GM19238 (cell line): ENCODE measurements at regions not wholly inside any gene's neighbourhood (a gene's known extent, or its start where the extent isn't known, plus 50 kb on each side); places are given as distances from the start of the nearest gene placed in this dataset.

ENCODE experiments used
- DNase-seq: peaks from one replicate; pipeline ENCODE4 v3.0.0; 2011; ENCODE audit warnings: low spot score; ENCODE audit not compliant: insufficient read length

GRCh38 chr14:81946834-81947798 is 413.5 kb upstream of the SEL1L start:
- DNase-seq = no peak

- no peak for DNase-seq
Observed at GRCh38 chr14:81952917-81953316, 419.3 kb upstream of the SEL1L start.

DNA sequence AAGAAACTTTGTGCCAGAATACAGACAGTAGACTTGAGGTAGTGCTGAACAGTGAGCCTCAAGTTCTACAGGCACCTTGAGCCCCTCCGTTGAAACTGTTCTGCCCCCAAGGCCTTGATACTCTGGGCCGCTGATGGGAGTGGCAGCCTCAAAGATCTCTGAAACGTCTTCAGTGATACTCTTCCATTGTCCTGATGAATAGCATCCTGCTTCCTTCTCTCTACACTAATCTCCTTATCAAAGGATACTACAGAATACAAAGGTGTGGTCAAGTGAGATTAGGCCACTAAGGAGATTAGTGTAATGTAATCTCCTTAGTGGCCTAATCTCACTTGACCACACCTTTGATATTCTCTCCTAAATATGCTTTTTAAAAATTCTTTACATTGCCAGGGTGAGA is 419.8 kb upstream of the SEL1L start:
- DNase-seq = no peak

GRCh38 chr14:81955123-81955522 is 421.5 kb upstream of the SEL1L start:
- DNase-seq = no peak

DNA sequence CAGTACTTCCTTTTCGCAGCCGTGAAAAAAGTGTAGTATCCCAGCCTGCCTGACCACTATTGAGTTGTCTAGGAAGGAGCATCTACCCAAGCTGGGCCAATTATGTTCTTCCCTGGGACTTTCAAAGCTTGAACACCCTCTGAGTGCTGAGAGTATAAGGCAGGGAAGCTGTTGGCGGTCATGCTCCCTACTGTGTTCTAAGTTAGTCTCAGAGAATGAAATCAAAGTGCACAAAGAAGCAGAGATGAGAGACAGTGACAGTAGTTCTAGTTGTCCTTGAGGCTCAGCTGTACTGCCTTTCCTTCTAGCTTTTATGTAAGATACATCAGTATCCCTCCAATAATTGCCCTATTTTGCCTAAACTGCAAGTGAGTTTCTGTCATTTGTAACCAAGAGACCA is 427.1 kb upstream of the SEL1L start:
- DNase-seq = no peak

DNA sequence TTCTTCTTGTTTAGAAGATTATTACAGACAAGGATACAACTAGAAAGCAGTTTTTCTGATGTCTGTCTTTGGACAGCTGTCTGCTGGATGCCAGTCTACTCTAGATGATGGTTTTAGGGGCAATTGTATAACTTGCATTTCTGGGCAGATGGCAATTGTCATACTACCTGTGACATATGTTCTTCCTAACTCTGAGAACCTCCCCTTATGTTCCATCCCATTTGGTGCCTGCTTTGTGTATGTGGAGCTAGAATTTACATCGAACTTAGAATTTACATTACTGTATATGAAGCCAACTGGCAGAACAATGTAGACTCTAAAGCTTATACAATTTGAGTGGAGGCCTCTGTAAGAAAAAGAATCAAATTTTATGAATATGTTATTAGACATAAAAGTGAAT is 430.2 kb upstream of the SEL1L start:
- no peak for DNase-seq

DNA sequence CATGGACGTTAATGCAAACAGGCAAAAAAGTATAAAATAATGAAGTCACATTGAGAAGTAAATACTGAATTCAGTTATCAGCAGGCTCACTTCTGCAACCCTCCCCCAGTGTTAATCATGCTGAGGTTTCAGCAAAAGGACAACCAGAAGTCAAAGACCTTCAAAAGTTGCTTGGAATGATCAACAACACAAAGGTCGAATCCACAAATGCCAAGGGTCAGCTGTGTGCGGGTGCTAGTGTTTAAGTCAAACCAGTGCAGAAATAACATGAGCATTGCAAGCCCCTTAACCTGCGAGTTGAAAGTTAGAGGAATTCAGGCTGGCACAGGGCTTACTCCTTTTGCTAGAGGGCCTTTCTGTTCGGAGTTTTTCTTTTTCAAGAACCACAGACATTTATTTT is 436.7 kb upstream of the SEL1L start:
- no peak for DNase-seq

DNA sequence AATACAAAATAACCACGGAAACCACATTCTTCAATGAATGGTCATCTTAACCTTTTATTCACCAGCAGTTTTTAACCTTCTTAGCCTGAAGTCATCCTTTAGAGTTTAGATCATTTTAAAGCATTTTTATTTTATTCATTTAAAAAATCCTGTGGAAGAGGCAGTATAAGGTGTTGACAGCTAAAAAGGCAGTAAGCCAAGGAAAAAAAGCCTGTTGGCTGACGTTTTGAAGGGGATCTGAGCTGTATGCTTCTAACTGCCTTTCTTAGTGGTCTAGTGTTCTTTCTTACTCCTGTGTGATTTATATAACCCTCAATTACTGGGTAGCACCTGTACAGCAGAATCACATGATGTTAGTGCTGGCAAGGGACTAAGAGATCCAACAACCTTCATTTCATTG is 438.3 kb upstream of the SEL1L start:
- DNase-seq = no peak

DNA sequence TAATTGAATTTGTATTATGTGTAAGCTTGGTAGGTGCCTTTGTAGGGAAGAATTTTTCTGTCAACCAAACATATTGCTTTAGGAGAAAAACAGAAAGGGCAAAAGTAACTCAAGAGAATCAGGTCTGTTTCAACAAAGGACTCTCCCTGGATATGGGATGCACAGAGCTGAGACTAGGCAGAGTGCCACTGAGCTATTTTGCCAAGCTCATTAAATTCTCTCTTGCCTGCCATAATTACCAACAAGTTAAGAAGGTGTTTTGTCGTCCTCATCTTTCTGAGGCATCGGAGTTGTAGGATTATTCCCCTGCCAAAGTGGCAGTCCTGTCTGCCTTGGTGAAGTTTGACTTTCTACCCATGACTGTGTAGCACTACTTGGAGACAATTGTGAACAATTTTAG is 438.9 kb upstream of the SEL1L start:
- DNase-seq = no peak

DNA sequence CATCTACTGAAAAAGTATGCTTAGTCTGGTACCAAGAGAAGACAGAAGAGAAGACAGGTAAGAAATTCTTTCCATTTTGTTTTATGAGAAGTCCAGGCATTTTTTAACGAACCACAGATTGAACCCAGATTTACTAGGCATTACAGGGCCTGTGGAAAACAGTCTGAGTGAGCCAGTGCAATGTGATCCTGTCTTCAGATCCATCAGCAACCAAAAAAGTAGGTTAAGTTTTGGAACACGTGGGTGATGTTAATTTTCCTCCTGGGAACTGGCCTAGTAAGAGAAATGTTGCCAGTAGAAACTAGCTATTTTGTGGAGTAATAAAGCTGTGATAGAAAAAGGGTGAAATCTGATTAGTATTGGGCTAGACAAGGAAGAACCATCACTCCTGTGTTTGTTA is 440.9 kb upstream of the SEL1L start:
- no peak for DNase-seq

DNA sequence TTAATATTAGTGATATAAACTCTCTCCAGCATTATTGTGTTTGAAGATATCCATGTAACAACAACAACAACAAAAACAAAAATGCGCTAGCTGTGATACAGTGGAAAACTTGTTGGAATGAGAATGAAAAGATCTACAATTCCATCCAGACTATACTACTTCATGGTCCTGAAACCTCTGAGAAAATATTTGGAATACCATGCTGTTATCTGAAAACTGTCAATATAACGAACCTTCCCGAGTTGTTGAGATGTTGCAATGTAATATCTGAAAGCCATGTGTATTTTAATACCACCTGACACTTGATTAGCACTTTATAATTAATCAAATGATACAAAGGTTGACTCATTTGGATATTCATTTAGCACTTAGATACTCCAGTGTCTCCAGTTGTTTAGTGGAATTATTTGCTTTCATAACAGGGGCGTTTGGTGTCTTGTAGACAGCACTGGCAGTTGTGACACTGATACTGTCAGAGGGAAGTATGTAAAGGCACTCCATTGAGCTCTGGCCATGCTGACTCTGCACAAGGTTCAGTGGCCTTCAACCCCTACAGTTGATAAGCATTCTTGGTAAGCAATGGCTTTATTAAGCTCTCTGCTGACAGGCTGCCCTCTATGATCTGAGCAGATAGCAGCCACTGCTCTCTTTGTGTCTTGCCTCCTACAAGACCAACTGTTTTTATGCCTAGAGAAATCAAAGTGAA is 447.1 kb upstream of the SEL1L start:
- no peak for DNase-seq

DNA sequence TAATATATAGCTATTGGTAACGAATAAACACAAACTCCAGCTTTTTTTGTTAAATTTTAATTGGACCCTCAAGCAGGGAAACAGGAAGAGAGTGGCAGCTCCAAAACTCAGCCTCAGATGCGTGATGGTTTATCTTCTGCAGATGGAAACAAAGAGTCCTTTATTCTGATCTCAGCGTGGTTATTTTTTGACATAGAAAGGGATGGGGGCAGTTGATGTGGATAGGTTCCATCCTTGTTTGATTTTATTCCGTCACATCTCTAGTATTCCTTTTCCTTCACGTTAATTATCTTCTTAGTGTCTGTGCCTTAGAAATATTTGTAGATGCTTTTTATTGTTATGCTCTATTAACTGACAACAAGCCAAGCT is 447.6 kb upstream of the SEL1L start:
- DNase-seq = no peak

GRCh38 chr14:81982046-81982445 is 448.4 kb upstream of the SEL1L start:
- no peak for DNase-seq

DNA sequence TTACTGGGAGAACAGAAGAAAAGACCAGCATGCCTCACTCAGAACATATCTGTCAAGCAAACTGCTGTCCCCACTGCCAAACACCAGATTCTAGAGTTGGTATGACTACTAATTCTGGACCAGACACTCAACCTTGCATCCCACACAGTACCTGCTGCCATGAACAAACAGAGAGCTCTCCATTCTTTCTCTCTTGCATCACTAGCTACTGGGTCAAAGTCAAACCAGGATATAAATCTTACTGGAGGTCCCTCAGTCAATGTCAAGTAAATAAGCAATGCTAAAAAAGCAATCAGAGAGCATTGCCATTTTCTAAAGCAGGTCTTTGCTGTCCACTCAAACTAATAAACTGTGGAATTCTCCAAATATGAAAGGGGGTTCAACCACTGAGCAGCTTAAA is 452.4 kb upstream of the SEL1L start:
- DNase-seq = no peak

DNA sequence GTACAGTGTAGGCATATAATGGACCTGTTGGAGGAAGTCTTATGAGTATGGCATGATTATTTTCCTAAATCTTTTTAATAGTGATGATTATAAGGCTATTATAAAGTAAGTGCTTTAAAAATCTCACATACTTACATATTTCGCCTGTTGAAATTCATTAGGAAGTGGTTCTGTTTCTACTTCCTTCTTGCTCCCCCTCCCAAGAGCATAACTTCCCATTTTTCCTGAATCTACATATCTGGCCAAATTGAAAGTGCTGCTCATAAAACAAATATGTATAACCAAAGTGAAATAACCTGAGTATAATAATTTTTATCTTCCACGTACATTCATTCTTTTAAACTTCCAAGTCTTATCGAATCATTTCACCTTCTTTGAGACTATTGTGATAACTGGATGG is 455.6 kb upstream of the SEL1L start:
- DNase-seq = no peak

DNA sequence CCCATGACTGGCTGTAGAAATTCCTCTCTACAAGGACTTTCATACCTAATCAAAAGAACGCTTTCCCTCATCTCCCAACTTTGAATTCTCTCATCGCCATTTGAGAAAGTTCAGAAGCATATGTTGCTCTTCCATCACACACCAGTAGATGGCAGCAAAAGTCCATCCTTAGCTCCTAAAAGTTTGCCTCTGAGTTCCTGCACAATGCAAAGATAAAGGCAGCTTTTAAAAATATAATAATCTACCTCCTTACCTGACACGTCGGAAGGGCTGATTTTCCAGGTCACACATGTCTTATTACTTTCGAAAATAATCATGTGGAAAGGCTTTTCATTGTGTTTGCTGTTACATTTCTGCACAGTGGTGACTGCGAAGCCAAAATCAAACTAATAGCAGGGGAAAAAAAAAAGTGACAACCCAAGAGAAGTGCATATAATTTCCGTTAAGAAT is 456.7 kb upstream of the SEL1L start:
- peak; percentile 6 for DNase-seq

DNA sequence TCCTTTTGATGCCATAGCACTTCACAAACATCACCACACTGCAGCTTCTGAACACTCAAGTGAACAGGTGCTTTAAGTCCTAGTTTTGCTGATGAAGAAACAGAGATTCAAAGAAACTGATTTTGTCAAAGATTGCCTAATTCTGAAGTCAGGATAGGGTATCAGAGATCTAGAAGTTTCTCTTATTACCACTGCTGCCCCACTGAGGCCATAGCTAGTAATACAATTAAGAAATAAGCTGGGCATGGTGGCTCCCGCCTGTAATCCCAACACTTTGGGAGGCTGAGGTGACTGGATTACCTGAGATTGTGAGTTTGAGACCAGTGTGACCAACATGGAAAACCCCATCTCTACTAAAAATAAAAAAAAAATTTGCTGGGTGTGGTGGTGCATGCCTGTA is 458.3 kb upstream of the SEL1L start:
- no peak for DNase-seq

DNA sequence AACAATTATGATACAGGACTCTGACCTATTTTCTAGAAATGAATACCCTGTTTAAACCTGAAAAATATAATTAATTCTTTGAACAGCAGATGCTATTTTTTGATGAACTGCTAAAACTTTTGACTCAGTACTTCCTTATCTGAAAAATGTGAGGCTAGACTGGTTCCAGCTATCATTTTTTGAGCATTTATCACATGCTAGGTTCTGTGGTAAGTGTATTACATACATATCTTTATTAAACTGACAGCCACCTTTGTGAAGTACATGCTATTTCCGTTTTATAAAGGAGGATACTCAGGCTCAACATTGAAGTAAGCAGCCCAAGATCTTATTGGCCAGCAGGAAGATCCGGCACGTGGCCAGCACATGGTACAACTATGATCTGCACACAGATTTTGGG is 459.8 kb upstream of the SEL1L start:
- DNase-seq = no peak

GRCh38 chr14:82003426-82003825 is 469.8 kb upstream of the SEL1L start:
- no peak for DNase-seq

GRCh38 chr14:82009076-82009475 is 475.4 kb upstream of the SEL1L start:
- no peak for DNase-seq

DNA sequence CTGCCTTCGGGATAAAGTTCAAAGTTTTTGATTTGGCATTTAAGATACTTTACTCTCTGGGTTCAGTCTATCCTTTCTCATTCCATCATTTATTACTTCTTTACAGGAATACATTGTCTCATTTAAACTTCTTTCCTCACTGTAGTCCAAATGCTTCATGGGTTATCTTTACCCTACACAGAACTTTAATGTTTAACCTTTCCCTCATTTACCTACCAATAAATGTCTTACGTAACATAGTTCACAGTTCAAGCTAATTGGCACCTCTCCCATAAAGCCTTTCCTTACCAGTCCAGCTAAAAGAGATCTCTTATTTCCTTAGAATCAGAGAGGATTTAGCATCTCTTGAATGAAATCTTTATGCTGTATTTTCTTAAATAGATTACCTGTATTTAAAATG is 476.3 kb upstream of the SEL1L start:
- no peak for DNase-seq

DNA sequence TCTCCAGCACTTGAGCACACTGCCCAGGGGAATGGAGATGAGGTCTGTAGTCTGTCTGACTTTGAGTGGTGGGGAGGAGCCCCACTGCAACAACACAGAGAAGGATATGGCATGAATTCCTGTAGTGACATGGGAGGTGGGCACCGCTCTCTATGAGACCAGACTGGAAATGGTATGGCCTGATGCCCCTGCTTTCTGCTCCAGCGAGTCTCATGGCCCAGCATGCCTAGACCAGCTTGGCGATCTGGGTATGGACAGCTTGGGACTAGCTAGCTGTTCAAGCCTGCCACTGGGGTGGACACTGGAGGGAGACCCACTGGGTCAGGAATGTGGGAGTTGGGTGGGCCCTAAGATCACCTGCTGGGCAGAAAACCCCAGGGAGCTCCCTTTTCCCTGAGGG is 477.8 kb upstream of the SEL1L start:
- DNase-seq = no peak

DNA sequence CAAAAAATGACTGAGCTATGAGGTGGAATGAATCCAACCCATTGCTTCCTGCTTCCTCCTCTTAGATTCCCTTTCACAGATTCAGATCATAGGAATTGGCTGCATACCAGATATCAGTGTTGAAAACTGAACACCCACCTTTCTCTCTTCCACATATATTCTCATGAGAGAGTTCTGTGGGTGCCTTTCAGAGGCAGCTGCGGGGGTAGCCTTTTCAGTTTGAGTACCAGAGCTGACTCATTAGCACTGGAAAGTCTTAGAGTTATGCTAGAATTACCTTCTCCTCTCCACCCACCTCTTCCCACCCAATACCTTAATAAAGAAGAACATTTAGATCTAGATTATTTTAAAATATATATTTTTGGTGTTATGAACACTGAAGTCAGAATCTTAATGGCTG is 495.4 kb upstream of the SEL1L start:
- no peak for DNase-seq
